ENCODE measurements at regions not wholly inside any gene's neighbourhood (a gene's known extent, or its start where the extent isn't known, plus 50 kb on each side); places are given as distances from the start of the nearest gene placed in this dataset.

GRCh38 chr1:68570871-68571270 lies 74.0 kb upstream of the DEPDC1 start:
- Histone ChIP-seq H3K9ac (ENCODE audit: low read length) (no peak overlapping the region), H3K4me2 (ENCODE audit: low read depth, low read length) (no peak overlapping the region), H3K27ac (ENCODE audit: low read length) (no peak overlapping the region), H3K4me1 (ENCODE audit: low read length) (no peaks in the 10 kb centered on the region), H3K79me2 (ENCODE audit: low read length) (no peaks in the 10 kb centered on the region), H3K36me3 (replicated peaks; ENCODE audit: insufficient read depth, low read length) (no peaks in the 10 kb centered on the region), H3K27me3 (replicated peaks; ENCODE audit: insufficient read depth, low read length) (no peaks in the 10 kb centered on the region), H3K9me2 (replicated peaks; ENCODE audit: insufficient read depth, low read length) (no peaks in the 10 kb centered on the region), H4K20me1 (ENCODE audit: insufficient read depth, low read length) (no peaks in the 10 kb centered on the region), H3K9me3 (replicated peaks; ENCODE audit: insufficient read depth, low read length) (no peaks in the 10 kb centered on the region), H3F3A (ENCODE audit: insufficient read depth, low read length) (no peaks in the 10 kb centered on the region), H2AFZ (ENCODE audit: low read length) (no peak overlapping the region), H3K4me3 (ENCODE audit: low read length) (no peak overlapping the region)
- TF ChIP-seq EZH2 (optimal IDR thresholded peaks at IDR 0.05; ENCODE audit: low read depth, low read length): no peak
- DNase-seq: no peak

GRCh38 chr1:68571454-68572235 lies 74.8 kb upstream of the DEPDC1 start:
- no peak overlapping the region for H3K9ac ChIP-seq (ENCODE audit: low read length)
- H3K9me2 ChIP-seq (replicated peaks; ENCODE audit: insufficient read depth, low read length): no peaks in the 10 kb centered on the region
- H3K9me3 ChIP-seq (replicated peaks; ENCODE audit: insufficient read depth, low read length): no peaks in the 10 kb centered on the region
- H3K36me3 ChIP-seq (replicated peaks; ENCODE audit: insufficient read depth, low read length): no peaks in the 10 kb centered on the region
- no peak overlapping the region for H3K4me3 ChIP-seq (ENCODE audit: low read length)
- no peak overlapping the region for H2AFZ ChIP-seq (ENCODE audit: low read length)
- TF ChIP-seq EZH2phosphoT487 (IDR thresholded peaks at IDR 0.05; ENCODE audit: low read length) (no peak), EZH2 (optimal IDR thresholded peaks at IDR 0.05; ENCODE audit: low read depth, low read length) (no peak)
- TF ChIP-seq, protein P1, sequence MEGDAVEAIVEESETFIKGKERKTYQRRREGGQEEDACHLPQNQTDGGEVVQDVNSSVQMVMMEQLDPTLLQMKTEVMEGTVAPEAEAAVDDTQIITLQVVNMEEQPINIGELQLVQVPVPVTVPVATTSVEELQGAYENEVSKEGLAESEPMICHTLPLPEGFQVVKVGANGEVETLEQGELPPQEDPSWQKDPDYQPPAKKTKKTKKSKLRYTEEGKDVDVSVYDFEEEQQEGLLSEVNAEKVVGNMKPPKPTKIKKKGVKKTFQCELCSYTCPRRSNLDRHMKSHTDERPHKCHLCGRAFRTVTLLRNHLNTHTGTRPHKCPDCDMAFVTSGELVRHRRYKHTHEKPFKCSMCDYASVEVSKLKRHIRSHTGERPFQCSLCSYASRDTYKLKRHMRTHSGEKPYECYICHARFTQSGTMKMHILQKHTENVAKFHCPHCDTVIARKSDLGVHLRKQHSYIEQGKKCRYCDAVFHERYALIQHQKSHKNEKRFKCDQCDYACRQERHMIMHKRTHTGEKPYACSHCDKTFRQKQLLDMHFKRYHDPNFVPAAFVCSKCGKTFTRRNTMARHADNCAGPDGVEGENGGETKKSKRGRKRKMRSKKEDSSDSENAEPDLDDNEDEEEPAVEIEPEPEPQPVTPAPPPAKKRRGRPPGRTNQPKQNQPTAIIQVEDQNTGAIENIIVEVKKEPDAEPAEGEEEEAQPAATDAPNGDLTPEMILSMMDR (IDR thresholded peaks at IDR 0.05; ENCODE audit: low read length): no peak
- H3K27me3 ChIP-seq (replicated peaks; ENCODE audit: insufficient read depth, low read length): no peaks in the 10 kb centered on the region
- no peak for DNase-seq
- H3K79me2 ChIP-seq (ENCODE audit: low read length): no peaks in the 10 kb centered on the region
- H3K4me2 ChIP-seq (ENCODE audit: low read depth, low read length): no peak overlapping the region
- no peaks in the 10 kb centered on the region for H3F3A ChIP-seq (ENCODE audit: insufficient read depth, low read length)
- H3K4me1 ChIP-seq (ENCODE audit: low read length): no peaks in the 10 kb centered on the region
- H3K27ac ChIP-seq (ENCODE audit: low read length): no peak overlapping the region
- H4K20me1 ChIP-seq (ENCODE audit: insufficient read depth, low read length): no peaks in the 10 kb centered on the region

GRCh38 chr1:68585351-68585750 lies 88.5 kb upstream of the DEPDC1 start:
- Histone ChIP-seq H3K9me3 (replicated peaks; ENCODE audit: insufficient read depth, low read length) (no peaks in the 10 kb centered on the region), H3K4me3 (ENCODE audit: low read length) (no peak overlapping the region), H3K27me3 (replicated peaks; ENCODE audit: insufficient read depth, low read length) (no peaks in the 10 kb centered on the region), H3F3A (ENCODE audit: insufficient read depth, low read length) (no peaks in the 10 kb centered on the region), H3K4me2 (ENCODE audit: low read depth, low read length) (no peak overlapping the region), H2AFZ (ENCODE audit: low read length) (no peak overlapping the region), H4K20me1 (ENCODE audit: insufficient read depth, low read length) (no peaks in the 10 kb centered on the region), H3K9ac (ENCODE audit: low read length) (no peak overlapping the region), H3K79me2 (ENCODE audit: low read length) (no peaks in the 10 kb centered on the region), H3K27ac (ENCODE audit: low read length) (no peak overlapping the region), H3K36me3 (replicated peaks; ENCODE audit: insufficient read depth, low read length) (no peaks in the 10 kb centered on the region), H3K9me2 (replicated peaks; ENCODE audit: insufficient read depth, low read length) (no peaks in the 10 kb centered on the region), H3K4me1 (ENCODE audit: low read length) (no peaks in the 10 kb centered on the region)
- no peak for TF ChIP-seq EZH2phosphoT487 (IDR thresholded peaks at IDR 0.05; ENCODE audit: low read length)
- no peak for TF ChIP-seq EZH2 (optimal IDR thresholded peaks at IDR 0.05; ENCODE audit: low read depth, low read length)
- TF ChIP-seq, protein P1 (IDR thresholded peaks at IDR 0.05; ENCODE audit: low read length): no peak
- no peak for DNase-seq

DNA sequence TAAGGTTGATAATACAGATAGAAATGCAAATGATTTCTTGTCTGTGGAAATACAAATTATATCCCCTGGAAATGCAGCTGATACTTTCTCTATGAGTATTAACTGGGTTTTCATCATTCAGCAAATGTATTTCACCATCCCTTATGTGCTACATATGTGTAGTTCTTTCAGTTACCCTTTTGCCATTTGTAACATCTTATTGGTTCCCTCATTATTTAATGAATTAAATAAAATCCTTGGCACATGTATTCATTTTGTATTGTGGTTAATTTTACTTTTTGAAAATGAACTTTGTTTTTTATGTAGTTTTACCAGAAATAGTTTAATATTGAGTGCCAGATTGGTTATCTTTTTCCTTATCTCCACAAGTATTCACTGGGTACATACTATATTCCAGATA lies 89.9 kb upstream of the DEPDC1 start:
- TF ChIP-seq EZH2 (optimal IDR thresholded peaks at IDR 0.05; ENCODE audit: low read depth, low read length) (no peak), EZH2phosphoT487 (IDR thresholded peaks at IDR 0.05; ENCODE audit: low read length) (no peak)
- TF ChIP-seq, protein P1 (IDR thresholded peaks at IDR 0.05; ENCODE audit: low read length): no peak
- no peaks in the 10 kb centered on the region for H3K9me2 ChIP-seq (replicated peaks; ENCODE audit: insufficient read depth, low read length)
- DNase-seq: no peak
- H3K79me2 ChIP-seq (ENCODE audit: low read length): no peaks in the 10 kb centered on the region
- H3F3A ChIP-seq (ENCODE audit: insufficient read depth, low read length): no peaks in the 10 kb centered on the region
- no peak overlapping the region for H2AFZ ChIP-seq (ENCODE audit: low read length)
- no peaks in the 10 kb centered on the region for H3K27me3 ChIP-seq (replicated peaks; ENCODE audit: insufficient read depth, low read length)
- no peak overlapping the region for H3K4me2 ChIP-seq (ENCODE audit: low read depth, low read length)
- no peaks in the 10 kb centered on the region for H3K36me3 ChIP-seq (replicated peaks; ENCODE audit: insufficient read depth, low read length)
- H3K4me1 ChIP-seq (ENCODE audit: low read length): no peaks in the 10 kb centered on the region
- H3K4me3 ChIP-seq (ENCODE audit: low read length): no peak overlapping the region
- H4K20me1 ChIP-seq (ENCODE audit: insufficient read depth, low read length): no peaks in the 10 kb centered on the region
- no peak overlapping the region for H3K27ac ChIP-seq (ENCODE audit: low read length)
- H3K9me3 ChIP-seq (replicated peaks; ENCODE audit: insufficient read depth, low read length): no peaks in the 10 kb centered on the region
- H3K9ac ChIP-seq (ENCODE audit: low read length): no peak overlapping the region

All from MM.1S (cell line).